GM13976 (cell line): ENCODE measurements at regions not wholly inside any gene's neighbourhood (a gene's known extent, or its start where the extent isn't known, plus 50 kb on each side); places are given as distances from the start of the nearest gene placed in this dataset.

Experiments
- DNase-seq: peaks from one replicate; pipeline ENCODE4 v3.0.0; 2012; ENCODE audit warnings: low spot score
- in situ Hi-C: fragments of 300-500 bp; cut with MboI; formaldehyde crosslinking; loops from one replicate; pipeline ENCODE4 v1.12.0; 2022; ENCODE audit warnings: low sequenced_read_pairs, mixed read lengths, inconsistent platforms; ENCODE audit not compliant: unreplicated experiment
- TF ChIP-seq, protein P1 (sequence below): IDR thresholded peaks from 2 replicates; pipeline ENCODE4 v1.5.1; 2012; ENCODE audit warnings: borderline replicate concordance, mild to moderate bottlenecking; ENCODE audit not compliant: insufficient read depth; ENCODE audit errors: extremely low read depth, missing control alignments, control extremely low read depth

DNA sequence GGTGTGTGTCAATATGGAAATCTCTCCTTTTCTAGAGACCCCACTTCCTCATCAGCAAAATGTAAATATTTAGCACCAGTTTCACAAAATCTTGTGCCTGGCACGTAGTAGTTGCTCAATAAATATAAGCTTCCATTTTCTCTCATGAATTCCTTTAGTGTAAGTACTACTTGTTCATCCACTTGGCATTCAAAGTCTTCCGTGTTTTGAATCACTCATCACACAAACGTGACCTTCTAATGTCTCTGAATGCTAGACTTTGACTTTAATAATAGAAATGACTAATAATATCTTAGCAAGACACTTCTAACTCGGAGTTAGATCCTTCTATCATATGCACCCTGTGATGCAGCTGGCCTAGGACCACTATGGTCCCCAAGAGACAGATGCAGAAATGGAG is 168.7 kb upstream of the ZNF32 start:
- DNase-seq, result no peak
- TF ChIP-seq, protein P1, sequence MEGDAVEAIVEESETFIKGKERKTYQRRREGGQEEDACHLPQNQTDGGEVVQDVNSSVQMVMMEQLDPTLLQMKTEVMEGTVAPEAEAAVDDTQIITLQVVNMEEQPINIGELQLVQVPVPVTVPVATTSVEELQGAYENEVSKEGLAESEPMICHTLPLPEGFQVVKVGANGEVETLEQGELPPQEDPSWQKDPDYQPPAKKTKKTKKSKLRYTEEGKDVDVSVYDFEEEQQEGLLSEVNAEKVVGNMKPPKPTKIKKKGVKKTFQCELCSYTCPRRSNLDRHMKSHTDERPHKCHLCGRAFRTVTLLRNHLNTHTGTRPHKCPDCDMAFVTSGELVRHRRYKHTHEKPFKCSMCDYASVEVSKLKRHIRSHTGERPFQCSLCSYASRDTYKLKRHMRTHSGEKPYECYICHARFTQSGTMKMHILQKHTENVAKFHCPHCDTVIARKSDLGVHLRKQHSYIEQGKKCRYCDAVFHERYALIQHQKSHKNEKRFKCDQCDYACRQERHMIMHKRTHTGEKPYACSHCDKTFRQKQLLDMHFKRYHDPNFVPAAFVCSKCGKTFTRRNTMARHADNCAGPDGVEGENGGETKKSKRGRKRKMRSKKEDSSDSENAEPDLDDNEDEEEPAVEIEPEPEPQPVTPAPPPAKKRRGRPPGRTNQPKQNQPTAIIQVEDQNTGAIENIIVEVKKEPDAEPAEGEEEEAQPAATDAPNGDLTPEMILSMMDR, result no peak
- in situ Hi-C loops, result no loop called here

DNA sequence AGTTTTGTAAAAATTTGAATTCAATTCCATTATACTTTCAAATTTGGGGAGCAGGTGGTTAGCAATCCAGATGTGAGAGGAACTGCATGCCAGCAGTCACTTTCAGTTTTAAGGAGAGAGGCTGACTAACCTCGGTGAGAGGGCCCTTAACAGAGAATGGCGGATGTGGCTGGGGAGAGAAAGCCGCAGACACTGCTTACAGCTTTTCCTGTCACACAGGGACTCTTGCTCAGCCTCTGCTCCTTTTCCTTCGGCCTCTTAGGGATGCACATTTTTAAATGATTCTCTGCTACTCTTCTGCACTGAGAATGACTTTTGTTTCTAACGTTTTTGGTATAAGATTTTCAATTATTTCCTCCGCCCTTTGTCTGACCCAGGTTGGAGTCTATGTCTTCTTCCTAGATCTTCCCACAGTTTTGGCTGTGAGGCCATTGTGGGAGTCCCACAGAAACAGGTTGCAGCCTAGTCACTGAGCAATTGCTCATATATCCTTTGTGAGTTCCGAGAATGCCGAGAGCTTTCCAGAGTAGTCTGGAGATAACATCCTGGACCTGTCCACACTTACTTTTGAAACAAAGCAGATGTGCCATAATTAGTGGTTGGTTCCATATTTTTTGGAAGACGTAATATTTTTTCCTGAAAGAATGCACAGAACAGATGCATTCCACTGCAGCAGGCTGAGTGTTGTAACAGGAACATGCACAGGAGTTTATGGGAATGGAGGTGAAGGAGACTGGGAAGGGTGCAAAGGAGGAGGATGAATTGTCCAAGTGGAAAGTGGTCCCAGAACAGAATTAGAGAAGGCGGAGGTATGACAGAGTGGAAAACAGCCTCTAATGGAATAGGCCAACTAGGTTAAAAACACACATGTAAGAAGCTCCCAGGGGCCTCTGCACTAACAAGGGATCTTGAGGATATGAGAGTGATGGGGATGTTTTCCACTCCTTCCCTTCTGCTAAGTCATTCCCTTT is 168.0 kb upstream of the ZNF32 start:
- in situ Hi-C loops, result no loop called here
- peak; percentile 66 for DNase-seq
- TF ChIP-seq, protein P1, result no peak

DNA sequence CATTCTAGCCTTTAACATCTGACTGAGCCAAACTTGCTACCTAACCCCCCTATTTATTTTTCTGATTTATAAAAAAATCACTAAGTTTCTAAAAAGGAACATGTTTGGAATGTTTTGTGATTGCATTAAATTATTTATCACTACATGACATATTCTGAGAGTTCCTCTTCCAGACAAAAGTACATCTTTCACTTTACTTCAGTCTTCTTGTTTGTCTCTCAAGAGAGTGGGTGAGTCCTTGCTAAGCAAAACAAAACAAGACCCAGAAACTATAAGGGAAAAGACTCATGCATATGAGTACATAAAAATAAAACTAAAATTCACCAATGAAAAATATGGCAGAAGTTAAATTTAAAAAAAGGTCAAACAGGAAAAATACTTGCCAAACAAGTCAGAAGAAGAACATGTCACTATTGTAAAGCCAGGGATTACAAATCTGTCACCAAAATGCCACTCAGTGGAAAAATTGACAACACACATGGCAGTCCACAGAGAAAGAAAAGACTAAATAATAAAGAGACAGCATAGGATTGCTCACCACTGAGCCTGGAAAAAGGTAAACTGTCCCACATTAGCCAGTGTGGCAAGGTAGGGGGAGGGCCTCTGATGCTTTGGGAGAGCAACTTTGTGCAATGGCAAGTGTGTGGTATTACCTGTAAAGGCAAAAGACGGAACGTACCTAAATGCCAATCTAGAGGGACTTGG is 166.7 kb upstream of the ZNF32 start:
- DNase-seq, result no peak
- TF ChIP-seq, protein P1, result no peak
- in situ Hi-C loops, result no loop called here

DNA sequence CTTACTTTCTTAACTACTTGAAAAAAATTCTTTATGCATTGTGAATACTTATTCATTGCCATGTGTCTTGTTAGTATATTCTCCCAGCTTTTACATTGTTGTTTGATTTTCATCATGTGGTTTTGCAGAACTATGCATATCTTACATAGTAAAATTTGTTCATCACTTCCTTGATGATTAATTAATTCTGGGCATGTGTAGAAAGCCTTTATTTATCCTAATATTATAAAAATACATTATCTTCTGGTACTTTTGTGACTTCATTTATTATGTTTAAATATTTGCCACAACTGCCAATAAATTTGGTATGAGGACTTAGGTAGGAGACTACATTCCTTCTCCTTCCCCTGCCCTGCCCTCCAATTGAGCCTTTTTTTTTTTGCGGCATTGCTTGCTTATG is 166.0 kb upstream of the ZNF32 start:
- DNase-seq, result no peak
- TF ChIP-seq, protein P1, result no peak
- in situ Hi-C loops, result no loop called here

DNA sequence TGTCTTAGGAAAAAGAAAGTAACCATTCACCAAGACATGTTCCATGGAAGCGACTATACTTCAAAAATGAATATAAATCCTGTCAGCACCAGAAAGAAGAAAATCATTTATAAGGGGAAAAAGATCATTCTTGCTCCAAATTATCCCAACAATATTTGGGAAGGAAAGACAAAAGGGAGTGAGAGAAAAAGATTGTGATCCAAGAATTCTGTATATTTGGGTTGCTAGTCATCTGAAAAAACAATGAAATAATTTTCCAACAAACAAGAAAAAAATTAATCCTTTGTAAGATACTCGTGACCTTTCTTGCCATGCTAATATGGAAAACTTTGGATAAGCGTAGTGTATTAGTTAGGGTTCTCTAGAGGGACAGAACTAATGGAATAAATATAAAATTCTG is 163.2 kb upstream of the ZNF32 start:
- no peak for DNase-seq
- in situ Hi-C loops, result no loop called here
- TF ChIP-seq, protein P1, result no peak

DNA sequence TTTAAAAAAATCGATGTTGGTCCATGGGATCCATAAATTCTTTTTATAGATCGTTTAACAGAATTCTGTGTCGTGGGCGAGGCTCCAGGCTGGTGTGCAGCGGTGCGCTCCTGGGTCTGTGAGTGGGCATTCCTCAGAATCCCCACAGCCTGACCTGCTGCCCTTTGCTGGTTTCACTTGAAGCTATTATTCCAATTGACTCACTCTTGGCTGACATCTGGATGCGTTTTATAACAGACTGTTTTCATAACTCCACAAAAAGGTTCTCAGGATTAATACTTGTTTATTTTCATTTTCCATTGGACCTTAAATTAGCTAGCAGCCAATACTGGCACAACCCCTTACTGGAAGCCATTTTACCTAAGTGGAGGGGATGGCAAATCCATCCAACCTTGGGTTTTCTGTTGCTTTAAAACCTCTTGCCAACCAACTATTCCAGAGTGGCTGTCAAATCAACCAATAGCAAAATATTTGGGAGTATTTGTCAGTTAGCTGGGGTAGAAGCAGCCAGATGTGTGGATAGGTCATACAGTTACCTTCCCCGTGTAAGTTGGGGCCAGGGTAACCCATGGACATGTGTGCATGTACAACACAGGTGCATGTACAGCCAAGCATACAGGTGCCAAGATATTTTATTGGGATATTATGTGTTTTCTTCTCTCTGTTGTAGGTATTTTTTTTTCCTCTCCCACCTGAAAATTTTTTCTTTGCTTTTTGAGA is 160.7 kb upstream of the ZNF32 start:
- no peak for DNase-seq
- TF ChIP-seq, protein P1, result no peak
- in situ Hi-C loops, result no loop called here
